H1 (cell line): ENCODE measurements at regions not wholly inside any gene's neighbourhood (a gene's known extent, or its start where the extent isn't known, plus 50 kb on each side); places are given as distances from the start of the nearest gene placed in this dataset.
"Not testable (repeated sequence)": the region's sequence is repeated elsewhere in the genome, so short reads cannot be mapped to it uniquely, and the experiment has no call there.

Experiments used
- CTCF ChIA-PET: fragments of 300-600 bp; sonication (Branson Sonifier 250); formaldehyde crosslinking; loops from one replicate; lab custom pipeline; 2021; ENCODE audit not compliant: partially characterized antibody; lab: Charles Lee
- POLR2A ChIA-PET: fragments of 300-600 bp; sonication (Branson Sonifier 250); formaldehyde crosslinking; loops from one replicate; lab custom pipeline; 2021; ENCODE audit warnings: inconsistent platforms; ENCODE audit not compliant: partially characterized antibody; lab: Charles Lee
- DNase-seq, 2 experiments: peaks; one replicate each; pipeline versions ENCODE4 v3.0.0 to v3.0.0-alpha.2; 2010 to 2022; ENCODE audit warnings: low spot score in 2 of 2, low read depth in 1 of 2, mixed read lengths in 1 of 2
- FAIRE-seq: peaks from 2 replicates; lab custom pipeline; 2011; peaks lifted over from hg19 to GRCh38; lab: Jason Lieb, UNC
- H2AFZ ChIP-seq: 2 replicates; pipeline ENCODE4 v1.8.1; 2012; ENCODE audit warnings: low read length, inconsistent platforms
- H2AK5ac ChIP-seq: 2 replicates; pipeline ENCODE4 v1.6.1; 2013; ENCODE audit warnings: low read depth, low read length
- H2BK120ac ChIP-seq: replicated peaks from 2 replicates; pipeline ENCODE3; 2013; ENCODE audit warnings: low read depth, low read length, inconsistent platforms
- H2BK12ac ChIP-seq: 2 replicates; pipeline ENCODE4 v1.6.1; 2013; ENCODE audit warnings: low read depth, low read length
- H2BK15ac ChIP-seq: 2 replicates; pipeline ENCODE4 v1.6.1; 2013; ENCODE audit warnings: low read length
- H2BK20ac ChIP-seq: 2 replicates; pipeline ENCODE4 v1.6.1; 2013; ENCODE audit warnings: low read length
- H2BK5ac ChIP-seq: 2 replicates; pipeline ENCODE4 v1.6.1; 2013; ENCODE audit warnings: low read depth, low read length
- H3K14ac ChIP-seq: 2 replicates; pipeline ENCODE4 v1.6.1; 2013; ENCODE audit warnings: inconsistent platforms; ENCODE audit not compliant: insufficient read length
- H3K18ac ChIP-seq: 2 replicates; pipeline ENCODE4 v1.6.1; 2013; ENCODE audit warnings: low read length; ENCODE audit errors: extremely low read depth
- H3K23ac ChIP-seq: 2 replicates; pipeline ENCODE4 v1.6.1; 2013; ENCODE audit warnings: inconsistent platforms; ENCODE audit not compliant: insufficient read length
- H3K23me2 ChIP-seq: 2 replicates; pipeline ENCODE4 v1.6.1; 2013; ENCODE audit warnings: low read depth, low read length
- H3K27ac ChIP-seq: 2 replicates; pipeline ENCODE4 v1.6.1; 2011; ENCODE audit warnings: low read depth, low read length, inconsistent platforms
- H3K27me3 ChIP-seq, 4 experiments: replicated peaks in 1 of 4; 1 replicate in 1 of 4; 2 replicates in 3 of 4; pipeline versions ENCODE4 v1.6.1 to v1.8.1; 2011 to 2013; ENCODE audit warnings: low read length in 3 of 4, mild to moderate bottlenecking in 3 of 4, inconsistent platforms in 2 of 4, mixed read lengths in 2 of 4, moderate library complexity in 1 of 4; ENCODE audit not compliant: control insufficient read depth in 3 of 4, insufficient read depth in 3 of 4; ENCODE audit errors: extremely low read depth in 1 of 4
- H3K36me3 ChIP-seq, 4 experiments: 2 replicates each; pipeline versions ENCODE4 v1.6.1 to v1.8.1; 2011 to 2013; ENCODE audit warnings: mild to moderate bottlenecking in 4 of 4, low read length in 3 of 4, moderate library complexity in 2 of 4, control low read depth in 1 of 4, inconsistent platforms in 1 of 4; ENCODE audit not compliant: insufficient read depth in 4 of 4, control insufficient read depth in 2 of 4
- H3K4ac ChIP-seq: replicated peaks from 2 replicates; pipeline ENCODE3; 2013; ENCODE audit warnings: low read length, low read depth, mixed read lengths, inconsistent platforms; ENCODE audit not compliant: insufficient read length
- H3K4me1 ChIP-seq, 4 experiments: replicated peaks in 1 of 4; 1 replicate in 1 of 4; 2 replicates in 3 of 4; pipeline versions ENCODE4 v1.6.1 to v1.8.1; 2011 to 2013; ENCODE audit warnings: low read length in 3 of 4, inconsistent platforms in 2 of 4, mixed read lengths in 1 of 4; ENCODE audit not compliant: insufficient read depth in 4 of 4, control insufficient read depth in 3 of 4
- H3K4me2 ChIP-seq, 2 experiments: 2 replicates each; pipeline versions ENCODE4 v1.6.1 to v1.8.1; 2011 to 2013; ENCODE audit warnings: low read depth in 2 of 2, low read length in 2 of 2, control low read depth in 1 of 2, inconsistent platforms in 1 of 2, mild to moderate bottlenecking in 1 of 2; ENCODE audit not compliant: insufficient read depth in 1 of 2
- H3K4me3 ChIP-seq, 4 experiments: fragments of 200-600, 300-600 bp in 1 of 4; sonication (generic), shearing (Covaris generic), sonication (Bioruptor Twin) in 1 of 4; 2 replicates each; pipeline versions ENCODE4 v1.5.1 to v1.8.1; 2011 to 2016; ENCODE audit warnings: low read length in 4 of 4, low read depth in 3 of 4, control low read depth in 2 of 4, inconsistent platforms in 2 of 4, mild to moderate bottlenecking in 2 of 4, mixed read lengths in 1 of 4, moderate library complexity in 1 of 4; ENCODE audit not compliant: insufficient read depth in 2 of 4; ENCODE audit errors: extremely low read depth in 1 of 4
- H3K56ac ChIP-seq: replicated peaks from 2 replicates; pipeline ENCODE3; 2013; ENCODE audit warnings: low read depth, mild to moderate bottlenecking, mixed read lengths, low read length, inconsistent platforms; ENCODE audit not compliant: insufficient read length
- H3K79me1 ChIP-seq: 2 replicates; pipeline ENCODE4 v1.6.1; 2013; ENCODE audit warnings: low read depth, low read length, control low read depth
- H3K79me2 ChIP-seq, 2 experiments: 2 replicates each; pipeline versions ENCODE4 v1.6.1 to v1.8.1; 2012 to 2013; ENCODE audit warnings: low read length in 2 of 2, mild to moderate bottlenecking in 2 of 2, inconsistent platforms in 1 of 2; ENCODE audit not compliant: insufficient read depth in 2 of 2, control insufficient read depth in 1 of 2
- H3K9ac ChIP-seq, 4 experiments: replicated peaks in 1 of 4; 1 replicate in 1 of 4; 2 replicates in 3 of 4; pipeline versions ENCODE4 v1.6.1 to v1.8.1; 2011 to 2013; ENCODE audit warnings: low read depth in 3 of 4, low read length in 3 of 4, control low read depth in 2 of 4, mild to moderate bottlenecking in 2 of 4, moderate library complexity in 2 of 4, inconsistent platforms in 1 of 4; ENCODE audit errors: extremely low read depth in 1 of 4
- H3K9me3 ChIP-seq, 2 experiments: 2 replicates each; pipeline versions ENCODE4 v1.6.1 to v1.8.1; 2012 to 2013; ENCODE audit warnings: mild to moderate bottlenecking in 2 of 2, moderate library complexity in 2 of 2, control low read depth in 1 of 2, inconsistent platforms in 1 of 2, low read depth in 1 of 2, low read length in 1 of 2, mixed read lengths in 1 of 2; ENCODE audit not compliant: insufficient read depth in 2 of 2
- H4K20me1 ChIP-seq, 2 experiments: replicated peaks in 1 of 2; 2 replicates each; pipeline versions ENCODE3 to v1.8.1; 2011 to 2013; ENCODE audit warnings: inconsistent platforms in 2 of 2, low read length in 2 of 2, mild to moderate bottlenecking in 1 of 2; ENCODE audit not compliant: insufficient read depth in 2 of 2, control insufficient read depth in 1 of 2
- H4K5ac ChIP-seq: 2 replicates; pipeline ENCODE4 v1.6.1; 2013; ENCODE audit warnings: low read length, low read depth, mixed read lengths, inconsistent platforms; ENCODE audit not compliant: insufficient read length
- H4K8ac ChIP-seq: 2 replicates; pipeline ENCODE4 v1.8.0; 2013; ENCODE audit warnings: mild to moderate bottlenecking, moderate library complexity, low read length, inconsistent platforms; ENCODE audit not compliant: insufficient read depth; ENCODE audit errors: extremely low read depth
- H4K91ac ChIP-seq: replicated peaks from 2 replicates; pipeline ENCODE3; 2013; ENCODE audit warnings: low read length, mixed read lengths, inconsistent platforms; ENCODE audit not compliant: insufficient read length
- RAD21 ChIP-seq, 2 experiments: IDR thresholded peaks in 1 of 2; conservative IDR thresholded peaks in 1 of 2; 2 replicates each; pipeline ENCODE4 v1.6.1; 2011; ENCODE audit warnings: low read depth in 2 of 2, low read length in 2 of 2, improper control_type of control experiment in 1 of 2, inconsistent platforms in 1 of 2, mild to moderate bottlenecking in 1 of 2, moderate library complexity in 1 of 2
- WGBS, 2 experiments: shearing (Covaris generic) in 1 of 2; methylation state at CpG; one replicate each; pipeline versions ENCODE4 v1.1.6 to v1.1.7; 2013 to 2015; ENCODE audit warnings: low lambda C conversion rate in 2 of 2, mixed read lengths in 2 of 2, inconsistent platforms in 1 of 2, low coverage in 1 of 2, missing lambda C conversion rate in 1 of 2; ENCODE audit not compliant: insufficient replicate concordance in 2 of 2, insufficient coverage in 1 of 2, insufficient read length in 1 of 2; ENCODE audit errors: extremely low coverage in 1 of 2, missing lambda C conversion rate in 1 of 2; 5-methylcytosine and 5-hydroxymethylcytosine counted together
- TF ChIP-seq, protein P1 (sequence below), 3 experiments: IDR thresholded peaks; 1 replicate in 2 of 3; 2 replicates in 1 of 3; pipeline versions ENCODE4 v1.5.1 to v1.6.1; 2011; ENCODE audit warnings: low read length in 3 of 3, mild to moderate bottlenecking in 3 of 3, inconsistent platforms in 2 of 3, low read depth in 1 of 3, moderate library complexity in 1 of 3; ENCODE audit not compliant: insufficient read depth in 1 of 3; ENCODE audit errors: control extremely low read depth in 1 of 3

DNA sequence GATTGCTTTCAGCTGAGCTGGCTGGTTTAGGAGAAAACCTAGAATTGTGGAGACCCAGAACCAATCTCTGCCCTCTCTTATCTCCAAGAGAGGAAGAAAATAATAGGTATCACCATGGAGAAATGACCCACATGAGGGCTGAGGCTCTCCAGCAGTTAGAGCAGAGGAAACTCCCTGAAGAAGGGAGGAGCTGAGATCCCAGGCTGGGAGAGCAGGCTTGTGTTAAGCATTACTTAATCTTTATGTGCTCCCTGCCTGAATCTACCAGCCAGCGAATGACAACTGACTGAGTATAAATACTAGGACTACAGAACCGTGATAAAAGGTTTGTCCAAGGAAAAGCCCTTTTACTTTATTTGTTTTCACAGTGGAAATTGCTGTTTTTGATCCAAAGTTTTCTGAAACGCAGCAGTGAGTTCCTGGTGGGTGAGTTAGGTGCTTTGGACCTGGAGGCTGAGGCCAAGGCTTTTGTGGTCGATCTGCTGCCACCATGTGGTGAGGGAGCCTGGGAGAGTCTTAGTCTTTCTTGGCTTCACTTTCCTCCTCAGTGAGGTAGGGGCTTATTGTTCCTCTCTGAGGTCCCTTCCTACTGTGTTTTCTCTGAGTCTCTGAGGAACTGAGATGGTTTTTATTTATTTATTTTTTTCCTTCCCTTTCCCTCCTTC is 219.5 kb upstream of the NOTCH2NLA start:
- WGBS, 2 experiments: 0% methylated on average over 2 of the region's 4 CpGs; no CpG with 5 or more reads in 1 of the 2 experiments
- H3K9me3 ChIP-seq, H2AK5ac ChIP-seq, H4K5ac ChIP-seq, H4K8ac ChIP-seq, H2BK12ac ChIP-seq, FAIRE-seq, H3K27me3 ChIP-seq, H3K23ac ChIP-seq, H3K56ac ChIP-seq, H4K20me1 ChIP-seq, H2BK15ac ChIP-seq, H3K79me1 ChIP-seq, POLR2A ChIA-PET, H3K36me3 ChIP-seq, H2BK20ac ChIP-seq, H2BK5ac ChIP-seq, H3K4me1 ChIP-seq, H2BK120ac ChIP-seq, H3K4ac ChIP-seq, H3K18ac ChIP-seq, H3K27ac ChIP-seq, H3K14ac ChIP-seq, H3K23me2 ChIP-seq, H3K4me3 ChIP-seq, H4K91ac ChIP-seq, H3K79me2 ChIP-seq, CTCF ChIA-PET, H2AFZ ChIP-seq, H3K9ac ChIP-seq, H3K4me2 ChIP-seq: not testable (repeated sequence)
- peak in 1 of 2 experiments; percentile 53 for DNase-seq
- TF ChIP-seq RAD21 (IDR thresholded peaks at IDR 0.05 in 1 of 2, conservative IDR thresholded peaks at IDR 0.05 in 1 of 2; ENCODE audit: low read depth in 2 of 2, low read length in 2 of 2): peak in 1 of 2 experiments; percentile 17; a peak in 1 of 4 replicates
- TF ChIP-seq, protein P1, sequence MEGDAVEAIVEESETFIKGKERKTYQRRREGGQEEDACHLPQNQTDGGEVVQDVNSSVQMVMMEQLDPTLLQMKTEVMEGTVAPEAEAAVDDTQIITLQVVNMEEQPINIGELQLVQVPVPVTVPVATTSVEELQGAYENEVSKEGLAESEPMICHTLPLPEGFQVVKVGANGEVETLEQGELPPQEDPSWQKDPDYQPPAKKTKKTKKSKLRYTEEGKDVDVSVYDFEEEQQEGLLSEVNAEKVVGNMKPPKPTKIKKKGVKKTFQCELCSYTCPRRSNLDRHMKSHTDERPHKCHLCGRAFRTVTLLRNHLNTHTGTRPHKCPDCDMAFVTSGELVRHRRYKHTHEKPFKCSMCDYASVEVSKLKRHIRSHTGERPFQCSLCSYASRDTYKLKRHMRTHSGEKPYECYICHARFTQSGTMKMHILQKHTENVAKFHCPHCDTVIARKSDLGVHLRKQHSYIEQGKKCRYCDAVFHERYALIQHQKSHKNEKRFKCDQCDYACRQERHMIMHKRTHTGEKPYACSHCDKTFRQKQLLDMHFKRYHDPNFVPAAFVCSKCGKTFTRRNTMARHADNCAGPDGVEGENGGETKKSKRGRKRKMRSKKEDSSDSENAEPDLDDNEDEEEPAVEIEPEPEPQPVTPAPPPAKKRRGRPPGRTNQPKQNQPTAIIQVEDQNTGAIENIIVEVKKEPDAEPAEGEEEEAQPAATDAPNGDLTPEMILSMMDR (IDR thresholded peaks at IDR 0.05; ENCODE audit: control extremely low read depth in 1 of 3, insufficient read depth in 1 of 3, low read depth in 1 of 3, low read length in 3 of 3): peak in 1 of 3 experiments; percentile 1; a peak in 1 of 4 replicates
